Endothelial cell of umbilical vein (primary cell): ENCODE measurements at regions not wholly inside any gene's neighbourhood (a gene's known extent, or its start where the extent isn't known, plus 50 kb on each side); places are given as distances from the start of the nearest gene placed in this dataset.

Experiments
- BruUV-seq: library from RNA; stranded (reverse); fragments of 400-500 nt; replicated peaks from 2 replicates; lab custom pipeline; 2021; lab: Mats Ljungman, UMichigan
- CTCF ChIA-PET: fragments of 300-600, 350-600 bp; sonication (Branson Sonifier 250); formaldehyde crosslinking; loops from one replicate; lab custom pipeline; 2021; ENCODE audit warnings: antibody characterized with exemption, inconsistent platforms; lab: Charles Lee
- POLR2A ChIA-PET: fragments of 300-600, 350-600 bp; sonication (Branson Sonifier 250); formaldehyde crosslinking; loops from one replicate; lab custom pipeline; 2021; ENCODE audit warnings: antibody characterized with exemption, inconsistent platforms; lab: Charles Lee
- DNase-seq: peaks from one replicate; pipeline ENCODE4 v3.0.0-alpha.2; 2011; ENCODE audit warnings: low read depth, low spot score
- FAIRE-seq: peaks from 2 replicates; lab custom pipeline; 2011; peaks lifted over from hg19 to GRCh38; lab: Jason Lieb, UNC
- H2AFZ ChIP-seq: 2 replicates; pipeline ENCODE4 v1.6.0; 2012; ENCODE audit warnings: low read depth, low read length, control low read depth, inconsistent platforms
- H3K27ac ChIP-seq: 2 replicates; pipeline ENCODE4 v1.5.1; 2011; ENCODE audit warnings: low read depth, mild to moderate bottlenecking, control low read depth, low read length, moderate library complexity; ENCODE audit not compliant: insufficient read depth
- H3K27me3 ChIP-seq, 2 experiments: 2 replicates each; pipeline versions ENCODE4 v1.6.0 to v1.6.1; 2011; ENCODE audit warnings: low read length in 2 of 2, mixed read lengths in 1 of 2; ENCODE audit not compliant: control insufficient read depth in 2 of 2, insufficient read depth in 2 of 2
- H3K36me3 ChIP-seq, 2 experiments: 2 replicates in 1 of 2; 3 replicates in 1 of 2; pipeline ENCODE4 v1.5.1; 2011; ENCODE audit warnings: low read length in 2 of 2, mild to moderate bottlenecking in 1 of 2, moderate library complexity in 1 of 2; ENCODE audit not compliant: control insufficient read depth in 2 of 2, insufficient read depth in 2 of 2; ENCODE audit errors: extremely low read depth in 1 of 2
- H3K4me1 ChIP-seq: 3 replicates; pipeline ENCODE4 v1.5.1; 2011; ENCODE audit warnings: mild to moderate bottlenecking, low read length; ENCODE audit not compliant: control insufficient read depth, insufficient read depth; ENCODE audit errors: extremely low read depth
- H3K4me2 ChIP-seq: 2 replicates; pipeline ENCODE4 v1.6.1; 2011; ENCODE audit warnings: low read length, control low read depth, mixed read lengths; ENCODE audit not compliant: insufficient read depth
- H3K4me3 ChIP-seq, 3 experiments: fragments of 200-600 bp in 1 of 3; sonication (generic), shearing (Covaris generic) in 1 of 3; replicated peaks in 1 of 3; 2 replicates each; pipeline ENCODE4 v1.5.1; 2011 to 2016; ENCODE audit warnings: control low read depth in 3 of 3, low read length in 3 of 3, mild to moderate bottlenecking in 2 of 3, inconsistent platforms in 1 of 3, low read depth in 1 of 3, moderate library complexity in 1 of 3; ENCODE audit not compliant: insufficient read depth in 1 of 3
- H3K79me2 ChIP-seq: 2 replicates; pipeline ENCODE4 v1.6.0; 2012; ENCODE audit warnings: low read length, inconsistent platforms; ENCODE audit not compliant: control insufficient read depth, insufficient read depth
- H3K9ac ChIP-seq: replicated peaks from 2 replicates; pipeline ENCODE3; 2011; ENCODE audit warnings: low read length, control low read depth; ENCODE audit not compliant: insufficient read depth; ENCODE audit errors: extremely low read depth
- H3K9me1 ChIP-seq: replicated peaks from 3 replicates; pipeline ENCODE4 v1.6.0; 2011; ENCODE audit warnings: mild to moderate bottlenecking, low read length; ENCODE audit not compliant: control insufficient read depth, insufficient read depth; ENCODE audit errors: extremely low read depth
- H3K9me3 ChIP-seq: replicated peaks from 2 replicates; pipeline ENCODE4 v1.5.1; 2012; ENCODE audit warnings: low read length, inconsistent platforms; ENCODE audit not compliant: control insufficient read depth, insufficient read depth
- H4K20me1 ChIP-seq: replicated peaks from 2 replicates; pipeline ENCODE3; 2011; ENCODE audit warnings: mild to moderate bottlenecking, low read length; ENCODE audit not compliant: control insufficient read depth, insufficient read depth; ENCODE audit errors: extremely low read depth
- EZH2 ChIP-seq: IDR thresholded peaks from 2 replicates; pipeline ENCODE4 v1.6.1; 2012; ENCODE audit warnings: borderline replicate concordance, low read depth, mild to moderate bottlenecking, moderate library complexity, low read length, inconsistent platforms; ENCODE audit not compliant: severe bottlenecking
- FOS ChIP-seq: IDR thresholded peaks from 2 replicates; pipeline ENCODE4 v1.6.1; 2011; ENCODE audit warnings: mild to moderate bottlenecking, low read length, moderate library complexity, borderline replicate concordance; ENCODE audit not compliant: insufficient read depth
- GATA2 ChIP-seq: IDR thresholded peaks from 2 replicates; pipeline ENCODE4 v1.7.0; 2011; ENCODE audit warnings: low read depth, mild to moderate bottlenecking, moderate library complexity, mixed read lengths, low read length; ENCODE audit not compliant: insufficient read length, insufficient read depth
- JUN ChIP-seq: IDR thresholded peaks from 2 replicates; pipeline ENCODE4 v1.6.1; 2011; ENCODE audit warnings: borderline replicate concordance, low read depth; ENCODE audit not compliant: insufficient read length, insufficient read depth
- MYC ChIP-seq: IDR thresholded peaks from one replicate; pipeline ENCODE4 v1.6.1; 2011; ENCODE audit warnings: mild to moderate bottlenecking, low read depth, low read length
- POLR2A ChIP-seq: IDR thresholded peaks from 2 replicates; pipeline ENCODE4 v1.6.1; 2012; ENCODE audit warnings: low read depth, mild to moderate bottlenecking, control low read depth, low read length
- POLR2AphosphoS5 ChIP-seq: IDR thresholded peaks from 2 replicates; pipeline ENCODE4 v1.6.1; 2012; ENCODE audit warnings: low read depth, mild to moderate bottlenecking, control low read depth, low read length, moderate library complexity; ENCODE audit not compliant: insufficient read depth
- dilution Hi-C: fragments of 300-500 bp; cut with MboI; formaldehyde crosslinking; loops from one replicate; pipeline ENCODE4 v1.15.0; 2019; ENCODE audit warnings: low sequenced_read_pairs; ENCODE audit not compliant: extremely low pct_ligation_motif_present
- intact Hi-C: fragments of 100-400 bp; cut with micrococcal nuclease; formaldehyde crosslinking; loops from one replicate; pipeline ENCODE4 v1.10.0; 2022
- TF ChIP-seq, protein P1 (sequence below), 2 donors: IDR thresholded peaks; 1 replicate in 1 of 2; 2 replicates in 1 of 2; pipeline ENCODE4 v1.5.1; 2011; ENCODE audit warnings: low read length in 2 of 2, mild to moderate bottlenecking in 2 of 2, moderate library complexity in 2 of 2, control low read depth in 1 of 2, inconsistent platforms in 1 of 2, low read depth in 1 of 2; ENCODE audit not compliant: insufficient read depth in 1 of 2; ENCODE audit errors: extremely low read depth in 1 of 2
- TF ChIP-seq, protein P2 (sequence below): IDR thresholded peaks from 2 replicates; pipeline ENCODE4 v1.6.1; 2011; ENCODE audit not compliant: insufficient read depth, insufficient read length

- FAIRE-seq: no peak
- ChIA-PET POLR2A (no interaction called here), CTCF (no interaction called here)
- TF ChIP-seq MYC (no peak), GATA2 (no peak), JUN (no peak), EZH2 (no peak), POLR2A (no peak), FOS (no peak), POLR2AphosphoS5 (no peak)
- TF ChIP-seq, protein P1, sequence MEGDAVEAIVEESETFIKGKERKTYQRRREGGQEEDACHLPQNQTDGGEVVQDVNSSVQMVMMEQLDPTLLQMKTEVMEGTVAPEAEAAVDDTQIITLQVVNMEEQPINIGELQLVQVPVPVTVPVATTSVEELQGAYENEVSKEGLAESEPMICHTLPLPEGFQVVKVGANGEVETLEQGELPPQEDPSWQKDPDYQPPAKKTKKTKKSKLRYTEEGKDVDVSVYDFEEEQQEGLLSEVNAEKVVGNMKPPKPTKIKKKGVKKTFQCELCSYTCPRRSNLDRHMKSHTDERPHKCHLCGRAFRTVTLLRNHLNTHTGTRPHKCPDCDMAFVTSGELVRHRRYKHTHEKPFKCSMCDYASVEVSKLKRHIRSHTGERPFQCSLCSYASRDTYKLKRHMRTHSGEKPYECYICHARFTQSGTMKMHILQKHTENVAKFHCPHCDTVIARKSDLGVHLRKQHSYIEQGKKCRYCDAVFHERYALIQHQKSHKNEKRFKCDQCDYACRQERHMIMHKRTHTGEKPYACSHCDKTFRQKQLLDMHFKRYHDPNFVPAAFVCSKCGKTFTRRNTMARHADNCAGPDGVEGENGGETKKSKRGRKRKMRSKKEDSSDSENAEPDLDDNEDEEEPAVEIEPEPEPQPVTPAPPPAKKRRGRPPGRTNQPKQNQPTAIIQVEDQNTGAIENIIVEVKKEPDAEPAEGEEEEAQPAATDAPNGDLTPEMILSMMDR (IDR thresholded peaks at IDR 0.05; ENCODE audit: extremely low read depth in 1 of 2, insufficient read depth in 1 of 2, low read depth in 1 of 2, low read length in 2 of 2): no peak
- TF ChIP-seq, protein P2, sequence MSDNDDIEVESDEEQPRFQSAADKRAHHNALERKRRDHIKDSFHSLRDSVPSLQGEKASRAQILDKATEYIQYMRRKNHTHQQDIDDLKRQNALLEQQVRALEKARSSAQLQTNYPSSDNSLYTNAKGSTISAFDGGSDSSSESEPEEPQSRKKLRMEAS: no peak
- Histone ChIP-seq H3K4me2 (no peak overlapping the region), H3K9me3 (no peaks in the 10 kb centered on the region), H3K9ac (no peak overlapping the region), H3K4me1 (peaks cover 25% of the 10 kb centered on the region), H2AFZ (no peak overlapping the region), H3K36me3 (no peaks in the 10 kb centered on the region), H3K9me1 (no peaks in the 10 kb centered on the region), H3K4me3 (no peak overlapping the region), H3K27ac (no peak overlapping the region), H3K27me3 (no peaks in the 10 kb centered on the region), H3K79me2 (no peaks in the 10 kb centered on the region), H4K20me1 (no peaks in the 10 kb centered on the region)
- dilution Hi-C loops (no loop called here), intact Hi-C loops (loop anchor here (5.0 to 10.0 kb wide), 3 partner anchors 146 to 254 kb away; partner anchors contain the start of gene OMA1)
- no TSS peak for BruUV-seq
- no peak for DNase-seq
These were observed 147.8 kb downstream of the OMA1 start for GRCh38 chr1:58398714-58399113.
